Lower leg skin (tissue), 3 donors: ENCODE measurements at regions not wholly inside any gene's neighbourhood (a gene's known extent, or its start where the extent isn't known, plus 50 kb on each side); places are given as distances from the start of the nearest gene placed in this dataset.

ENCODE experiments used
- CTCF ChIP-seq, 3 donors: fragments of 450-650 bp; IDR thresholded peaks; one replicate each; pipeline ENCODE4 v1.5.1; 2016; ENCODE audit warnings: antibody characterized with exemption in 3 of 3, mild to moderate bottlenecking in 3 of 3, moderate library complexity in 2 of 3
- POLR2A ChIP-seq, 2 donors: fragments of 450-650 bp; IDR thresholded peaks; one replicate each; pipeline ENCODE4 v1.6.1; 2016 to 2017; ENCODE audit warnings: antibody characterized with exemption in 2 of 2, mild to moderate bottlenecking in 1 of 2, moderate library complexity in 1 of 2

DNA sequence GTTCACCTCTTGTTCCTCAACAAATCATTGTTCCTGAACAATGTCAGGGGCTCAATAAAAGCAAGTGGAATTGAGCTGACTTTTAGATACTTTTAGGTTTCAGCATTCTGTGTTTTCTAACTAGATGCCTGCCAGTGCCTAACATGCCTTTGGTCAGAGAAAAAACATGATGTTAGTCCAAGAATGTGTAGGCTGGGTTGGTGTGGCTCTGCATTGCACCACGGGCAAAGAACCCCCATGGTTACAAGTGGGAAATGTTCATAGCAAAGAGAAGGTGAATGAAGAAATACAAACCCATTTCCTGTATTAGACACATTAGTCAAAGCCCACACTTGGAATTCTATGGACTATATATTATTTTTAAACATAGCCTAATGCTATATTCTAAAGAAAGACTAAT is 193.3 kb downstream of the TMEM200A start:
- TF ChIP-seq CTCF (IDR thresholded peaks at IDR 0.05) (no peak), POLR2A (IDR thresholded peaks at IDR 0.05) (no peak)
